ENCODE measurements at regions not wholly inside any gene's neighbourhood (a gene's known extent, or its start where the extent isn't known, plus 50 kb on each side); places are given as distances from the start of the nearest gene placed in this dataset.

DNA sequence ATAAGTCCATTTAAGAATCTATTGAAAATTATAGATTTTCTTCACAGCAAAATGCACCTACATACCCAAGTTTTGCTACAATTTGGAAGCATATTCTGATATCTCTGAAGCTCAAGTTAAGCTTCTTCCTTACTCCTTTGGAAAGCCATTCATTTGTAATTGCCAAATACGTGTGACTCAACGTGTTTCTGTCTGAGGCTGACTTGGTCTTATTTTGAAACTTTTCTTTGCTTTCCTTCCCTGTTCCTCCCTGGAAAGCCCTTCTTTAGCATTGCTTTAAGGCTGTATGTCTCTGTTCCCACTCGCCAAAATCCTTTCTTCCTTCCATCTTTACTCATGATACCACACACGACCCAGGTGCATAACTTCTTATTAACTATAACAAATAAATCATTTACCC is 232.0 kb downstream of the ZBBX start:
- TF ChIP-seq CTCF (conservative IDR thresholded peaks at IDR 0.05; ENCODE audit: low read depth, low read length) (no peak), EZH2 (IDR thresholded peaks at IDR 0.05; ENCODE audit: borderline replicate concordance, low read depth, low read length, poor library complexity, severe bottlenecking) (no peak)

All from A673 (cell line).